ENCODE measurements at regions not wholly inside any gene's neighbourhood (a gene's known extent, or its start where the extent isn't known, plus 50 kb on each side); places are given as distances from the start of the nearest gene placed in this dataset.
"Not testable (repeated sequence)": the region's sequence is repeated elsewhere in the genome, so short reads cannot be mapped to it uniquely, and the experiment has no call there.

- H3K27me3 Mint-ChIP-seq (ENCODE audit: low read depth in 3 of 3) = peaks cover 0 to 1% (median 0%) of the 10 kb centered on the region in 3 donors
- DNase-seq = no peak
- H3K27ac Mint-ChIP-seq = no peak overlapping the region
- H3K4me1 Mint-ChIP-seq = no peaks in the 10 kb centered on the region
- no peak overlapping the region for H3K4me3 Mint-ChIP-seq
- peaks cover 0 to 6% (median 0%) of the 10 kb centered on the region in 6 donors for H3K9me3 Mint-ChIP-seq
- H3K36me3 Mint-ChIP-seq = no peaks in the 10 kb centered on the region
These were observed 966.4 kb upstream of the NCAM2 start for GRCh38 chr21:20031807-20032206.

GRCh38 chr21:20040768-20041167, 957.4 kb upstream of the NCAM2 start:
- Mint-ChIP-seq H3K36me3 (peaks cover 0 to 4% (median 0%) of the 10 kb centered on the region in 3 donors), H3K9me3 (peaks cover 0 to 9% (median 2%) of the 10 kb centered on the region in 6 donors), H3K4me1 (no peaks in the 10 kb centered on the region), H3K4me3 (no peak overlapping the region), H3K27ac (no peak overlapping the region), H3K27me3 (ENCODE audit: low read depth in 3 of 3) (peaks cover 0 to 2% (median 0%) of the 10 kb centered on the region in 3 donors)
- no peak for DNase-seq

GRCh38 chr21:20045197-20045596, 953.0 kb upstream of the NCAM2 start:
- no peak overlapping the region for H3K27ac Mint-ChIP-seq
- peaks cover 2 to 28% (median 11%) of the 10 kb centered on the region in 6 donors for H3K9me3 Mint-ChIP-seq
- peaks cover 0 to 4% (median 0%) of the 10 kb centered on the region in 3 donors for H3K36me3 Mint-ChIP-seq
- DNase-seq = no peak
- H3K27me3 Mint-ChIP-seq (ENCODE audit: low read depth in 3 of 3) = peaks cover 0 to 3% (median 2%) of the 10 kb centered on the region in 3 donors
- no peak overlapping the region for H3K4me3 Mint-ChIP-seq
- no peaks in the 10 kb centered on the region for H3K4me1 Mint-ChIP-seq

- H3K27ac Mint-ChIP-seq; H3K27me3 Mint-ChIP-seq (ENCODE audit: low read depth in 3 of 3); H3K4me1 Mint-ChIP-seq; H3K36me3 Mint-ChIP-seq; DNase-seq; H3K4me3 Mint-ChIP-seq: not testable (repeated sequence)
- H3K9me3 Mint-ChIP-seq = peaks cover 2 to 28% (median 16%) of the 10 kb centered on the region in 6 donors
These were observed 949.9 kb upstream of the NCAM2 start for GRCh38 chr21:20048130-20048837.

- no peak overlapping the region for H3K4me3 Mint-ChIP-seq
- peaks cover 0 to 2% (median 0%) of the 10 kb centered on the region in 3 donors for H3K36me3 Mint-ChIP-seq
- no peak for DNase-seq
- no peaks in the 10 kb centered on the region for H3K27me3 Mint-ChIP-seq (ENCODE audit: low read depth in 3 of 3)
- H3K9me3 Mint-ChIP-seq = peaks cover 5 to 11% (median 8%) of the 10 kb centered on the region in 6 donors
- no peaks in the 10 kb centered on the region for H3K4me1 Mint-ChIP-seq
- H3K27ac Mint-ChIP-seq = no peak overlapping the region
These were observed 914.9 kb upstream of the NCAM2 start for GRCh38 chr21:20083336-20083735.

GRCh38 chr21:20083925-20084324, 914.3 kb upstream of the NCAM2 start:
- DNase-seq = no peak
- H3K27ac Mint-ChIP-seq = peak overlapping the region in 1 of 6 donors; percentile 46
- H3K27me3 Mint-ChIP-seq (ENCODE audit: low read depth in 3 of 3) = no peaks in the 10 kb centered on the region
- peaks cover 4 to 11% (median 8%) of the 10 kb centered on the region in 6 donors for H3K9me3 Mint-ChIP-seq
- peaks cover 0 to 1% (median 0%) of the 10 kb centered on the region in 3 donors for H3K36me3 Mint-ChIP-seq
- no peaks in the 10 kb centered on the region for H3K4me1 Mint-ChIP-seq
- no peak overlapping the region for H3K4me3 Mint-ChIP-seq

- H3K27me3 Mint-ChIP-seq (ENCODE audit: low read depth in 3 of 3) = peaks cover 0 to 2% (median 0%) of the 10 kb centered on the region in 3 donors
- peaks cover 1 to 15% (median 9%) of the 10 kb centered on the region in 6 donors for H3K9me3 Mint-ChIP-seq
- H3K27ac Mint-ChIP-seq = no peak overlapping the region
- H3K4me3 Mint-ChIP-seq = no peak overlapping the region
- peaks cover 0 to 3% (median 0%) of the 10 kb centered on the region in 3 donors for H3K36me3 Mint-ChIP-seq
- DNase-seq = no peak
- H3K4me1 Mint-ChIP-seq = no peaks in the 10 kb centered on the region
These were observed 911.7 kb upstream of the NCAM2 start for GRCh38 chr21:20086508-20086907.

- no peak for DNase-seq
- H3K27me3 Mint-ChIP-seq (ENCODE audit: low read depth in 3 of 3) = peaks cover 0 to 2% (median 2%) of the 10 kb centered on the region in 3 donors
- no peak overlapping the region for H3K4me3 Mint-ChIP-seq
- H3K27ac Mint-ChIP-seq = no peak overlapping the region
- no peaks in the 10 kb centered on the region for H3K36me3 Mint-ChIP-seq
- peaks cover 0 to 16% (median 6%) of the 10 kb centered on the region in 6 donors for H3K9me3 Mint-ChIP-seq
- peaks cover 0 to 6% of the 10 kb centered on the region in 2 donors for H3K4me1 Mint-ChIP-seq
These were observed 891.8 kb upstream of the NCAM2 start for GRCh38 chr21:20106368-20106767.

GRCh38 chr21:20108016-20108415, 890.2 kb upstream of the NCAM2 start:
- Mint-ChIP-seq H3K4me3 (no peak overlapping the region), H3K9me3 (peaks cover 2 to 17% (median 11%) of the 10 kb centered on the region in 6 donors), H3K4me1 (peaks cover 0 to 6% of the 10 kb centered on the region in 2 donors), H3K27ac (no peak overlapping the region), H3K27me3 (ENCODE audit: low read depth in 3 of 3) (peaks cover 0 to 2% (median 2%) of the 10 kb centered on the region in 3 donors), H3K36me3 (no peaks in the 10 kb centered on the region)
- DNase-seq = no peak

GRCh38 chr21:20108976-20109540, 889.2 kb upstream of the NCAM2 start:
- no peak overlapping the region for H3K4me3 Mint-ChIP-seq
- H3K27me3 Mint-ChIP-seq (ENCODE audit: low read depth in 3 of 3) = peaks cover 0 to 2% (median 0%) of the 10 kb centered on the region in 3 donors
- peaks cover 0 to 6% of the 10 kb centered on the region in 2 donors for H3K4me1 Mint-ChIP-seq
- no peak overlapping the region for H3K27ac Mint-ChIP-seq
- peaks cover 2 to 19% (median 11%) of the 10 kb centered on the region in 6 donors for H3K9me3 Mint-ChIP-seq
- H3K36me3 Mint-ChIP-seq = no peaks in the 10 kb centered on the region
- no peak for DNase-seq

GRCh38 chr21:20110368-20110767, 887.8 kb upstream of the NCAM2 start:
- DNase-seq = no peak
- Mint-ChIP-seq H3K9me3 (peaks cover 9 to 24% (median 14%) of the 10 kb centered on the region in 6 donors), H3K4me1 (peaks cover 0 to 6% of the 10 kb centered on the region in 2 donors), H3K4me3 (no peak overlapping the region), H3K36me3 (peaks cover 0 to 3% (median 0%) of the 10 kb centered on the region in 3 donors), H3K27ac (no peak overlapping the region), H3K27me3 (ENCODE audit: low read depth in 3 of 3) (peaks cover 0 to 2% (median 0%) of the 10 kb centered on the region in 3 donors)

- DNase-seq = no peak
- Mint-ChIP-seq H3K27ac (no peak overlapping the region), H3K27me3 (ENCODE audit: low read depth in 3 of 3) (peaks cover 0 to 1% (median 0%) of the 10 kb centered on the region in 3 donors), H3K36me3 (peaks cover 0 to 6% (median 0%) of the 10 kb centered on the region in 3 donors), H3K9me3 (peaks cover 5 to 53% (median 23%) of the 10 kb centered on the region in 6 donors), H3K4me3 (no peak overlapping the region), H3K4me1 (no peaks in the 10 kb centered on the region)
These were observed 846.5 kb upstream of the NCAM2 start for GRCh38 chr21:20151741-20152140.

- Mint-ChIP-seq H3K4me1 (no peaks in the 10 kb centered on the region), H3K36me3 (no peaks in the 10 kb centered on the region), H3K27me3 (ENCODE audit: low read depth in 3 of 3) (peaks cover 0 to 2% (median 0%) of the 10 kb centered on the region in 3 donors), H3K4me3 (no peak overlapping the region), H3K9me3 (peaks cover 2 to 18% (median 9%) of the 10 kb centered on the region in 6 donors), H3K27ac (no peak overlapping the region)
- DNase-seq = no peak
These were observed 835.0 kb upstream of the NCAM2 start for GRCh38 chr21:20163167-20163566.

- Mint-ChIP-seq H3K9me3 (peaks cover 0 to 14% (median 2%) of the 10 kb centered on the region in 6 donors), H3K27me3 (ENCODE audit: low read depth in 3 of 3) (peaks cover 0 to 2% (median under 1%) of the 10 kb centered on the region in 3 donors), H3K36me3 (no peaks in the 10 kb centered on the region), H3K27ac (no peak overlapping the region), H3K4me3 (no peak overlapping the region), H3K4me1 (no peaks in the 10 kb centered on the region)
- DNase-seq = no peak
These were observed 831.1 kb upstream of the NCAM2 start for GRCh38 chr21:20167059-20167458.
